ENCODE measurements at regions not wholly inside any gene's neighbourhood (a gene's known extent, or its start where the extent isn't known, plus 50 kb on each side); places are given as distances from the start of the nearest gene placed in this dataset.

GRCh38 chr15:98596885-98597392 lies 51.4 kb upstream of the IGF1R start:
- Histone ChIP-seq H3K4me3 (ENCODE audit: low read length, poor library complexity, severe bottlenecking) (no peak overlapping the region), H3K4me2 (ENCODE audit: low read depth, low read length, poor library complexity, severe bottlenecking) (no peak overlapping the region), H3F3A (ENCODE audit: low read depth) (no peaks in the 10 kb centered on the region), H3K9me3 (ENCODE audit: insufficient read depth, low read depth, low read length) (no peaks in the 10 kb centered on the region), H3K9ac (ENCODE audit: low read depth, low read length, poor library complexity, severe bottlenecking) (no peak overlapping the region), H3K27me3 (ENCODE audit: insufficient read depth, low read length, poor library complexity, severe bottlenecking) (no peaks in the 10 kb centered on the region), H4K20me1 (ENCODE audit: insufficient read depth, low read length, poor library complexity, severe bottlenecking) (no peaks in the 10 kb centered on the region), H3K36me3 (ENCODE audit: insufficient read depth, low read length) (no peaks in the 10 kb centered on the region), H3K4me1 (ENCODE audit: insufficient read depth, low read length, poor library complexity, severe bottlenecking) (peaks cover 4% of the 10 kb centered on the region), H3K9me2 (replicated peaks; ENCODE audit: low read depth, low read length) (no peaks in the 10 kb centered on the region), H3K79me2 (ENCODE audit: insufficient read depth, low read length) (no peaks in the 10 kb centered on the region), H2AFZ (ENCODE audit: low read length) (no peak overlapping the region)
- TF ChIP-seq EZH2phosphoT487 (IDR thresholded peaks at IDR 0.05; ENCODE audit: borderline replicate concordance) (no peak), CTCF (conservative IDR thresholded peaks at IDR 0.05; ENCODE audit: low read length) (no peak)

- Histone ChIP-seq H3K4me2 (ENCODE audit: low read depth, low read length, poor library complexity, severe bottlenecking) (no peak overlapping the region), H3F3A (ENCODE audit: low read depth) (no peaks in the 10 kb centered on the region)
Observed at GRCh38 chr15:98597666-98598065, 50.7 kb upstream of the IGF1R start.

More at GRCh38 chr15:98597666-98598065, 50.7 kb upstream of the IGF1R start:
- Histone ChIP-seq H3K4me3 (ENCODE audit: low read length, poor library complexity, severe bottlenecking) (no peak overlapping the region), H3K79me2 (ENCODE audit: insufficient read depth, low read length) (no peaks in the 10 kb centered on the region), H4K20me1 (ENCODE audit: insufficient read depth, low read length, poor library complexity, severe bottlenecking) (no peaks in the 10 kb centered on the region), H3K27me3 (ENCODE audit: insufficient read depth, low read length, poor library complexity, severe bottlenecking) (no peaks in the 10 kb centered on the region), H3K4me1 (ENCODE audit: insufficient read depth, low read length, poor library complexity, severe bottlenecking) (peaks cover 4% of the 10 kb centered on the region), H2AFZ (ENCODE audit: low read length) (no peak overlapping the region), H3K9me3 (ENCODE audit: insufficient read depth, low read depth, low read length) (no peaks in the 10 kb centered on the region), H3K36me3 (ENCODE audit: insufficient read depth, low read length) (no peaks in the 10 kb centered on the region), H3K9ac (ENCODE audit: low read depth, low read length, poor library complexity, severe bottlenecking) (no peak overlapping the region), H3K9me2 (replicated peaks; ENCODE audit: low read depth, low read length) (no peaks in the 10 kb centered on the region)
- TF ChIP-seq CTCF (conservative IDR thresholded peaks at IDR 0.05; ENCODE audit: low read length), result no peak
- TF ChIP-seq EZH2phosphoT487 (IDR thresholded peaks at IDR 0.05; ENCODE audit: borderline replicate concordance), result no peak

Measured in Loucy (cell line).